NOMO-1 treated with DMSO at 0.1 percent for 48 hours (cell line): ENCODE measurements at regions not wholly inside any gene's neighbourhood (a gene's known extent, or its start where the extent isn't known, plus 50 kb on each side); places are given as distances from the start of the nearest gene placed in this dataset.

Source experiments
- DNase-seq: peaks from one replicate; lab custom pipeline; 2025; ENCODE audit not compliant: unreplicated experiment; lab: John Stamatoyannopoulos, UW

DNA sequence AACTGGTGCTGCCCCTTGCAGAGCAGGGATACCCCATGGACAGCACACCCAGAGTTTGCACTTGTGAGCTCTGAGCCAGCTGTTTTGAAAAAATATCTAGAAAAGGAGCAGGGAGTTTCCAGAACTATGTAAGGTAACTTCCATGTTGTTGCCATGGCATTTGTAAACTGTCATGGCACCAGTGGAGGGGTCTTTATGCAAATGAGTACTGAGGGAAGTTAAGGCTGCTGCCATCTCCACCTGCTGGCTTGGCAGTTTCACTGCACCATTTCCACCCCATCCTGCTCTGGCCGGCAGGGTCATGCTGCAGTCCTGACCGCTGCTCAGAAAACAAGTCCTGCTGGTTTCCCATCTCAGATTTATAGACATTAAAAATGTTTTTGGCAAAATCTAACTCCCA lies 52.3 kb upstream of the SNTG2 start:
- DNase-seq, result no peak

DNA sequence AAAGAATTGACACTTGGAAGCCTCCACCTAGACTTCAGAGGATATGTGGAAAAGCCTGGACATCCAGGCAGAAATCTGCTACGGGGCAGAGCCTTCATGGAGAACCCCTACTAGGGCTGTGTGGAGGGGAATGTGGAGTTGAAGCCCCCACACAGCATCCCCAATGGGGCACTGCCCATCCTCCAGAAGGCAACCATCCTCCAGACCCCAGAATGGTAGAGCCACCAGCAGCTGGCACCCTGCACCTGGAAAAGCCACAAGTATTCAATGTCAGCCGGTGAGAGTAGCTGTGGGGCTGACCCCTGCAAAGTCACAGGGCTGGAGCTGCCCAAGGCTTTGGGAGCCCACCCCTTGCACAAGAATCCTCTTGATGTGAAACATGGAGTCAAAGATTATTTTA lies 53.6 kb upstream of the SNTG2 start:
- no peak for DNase-seq

DNA sequence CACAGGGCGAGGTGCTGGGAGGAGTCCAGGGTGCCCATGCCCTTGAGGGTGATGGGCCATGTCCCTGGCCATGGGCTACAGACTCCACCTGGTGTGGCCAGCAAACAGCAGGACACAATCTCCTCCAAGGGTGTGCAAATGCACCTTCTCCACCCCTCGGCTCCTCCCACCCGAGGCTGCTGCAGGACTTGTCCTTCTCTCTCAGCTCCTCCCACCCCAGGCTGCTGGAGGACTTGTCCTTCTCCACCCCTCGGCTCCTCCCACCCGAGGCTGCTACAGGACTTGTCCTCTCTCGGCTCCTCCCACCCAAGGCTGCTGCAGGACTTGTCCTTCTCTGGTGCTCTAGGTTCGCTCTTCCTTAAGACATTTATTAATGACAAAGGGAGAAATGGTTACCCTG lies 57.3 kb upstream of the SNTG2 start:
- DNase-seq, result no peak

DNA sequence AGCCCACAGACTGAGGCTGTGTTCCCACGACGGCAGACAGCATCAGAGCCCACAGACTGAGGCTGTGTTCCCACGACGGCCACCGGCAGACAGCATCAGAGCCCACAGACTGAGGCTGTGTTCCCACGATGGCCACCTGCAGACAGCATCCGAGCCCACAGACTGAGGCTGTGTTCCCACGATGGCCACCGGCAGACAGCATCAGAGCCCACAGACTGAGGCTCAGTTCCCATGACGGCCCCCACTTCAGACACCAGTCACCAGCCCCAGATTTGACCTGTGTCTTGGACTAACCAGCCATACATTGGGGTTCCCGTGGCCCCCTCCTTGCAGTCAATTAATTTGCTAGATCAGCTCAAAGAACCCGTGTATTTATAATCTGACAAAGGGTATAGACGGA lies 57.8 kb upstream of the SNTG2 start:
- DNase-seq, result no peak

DNA sequence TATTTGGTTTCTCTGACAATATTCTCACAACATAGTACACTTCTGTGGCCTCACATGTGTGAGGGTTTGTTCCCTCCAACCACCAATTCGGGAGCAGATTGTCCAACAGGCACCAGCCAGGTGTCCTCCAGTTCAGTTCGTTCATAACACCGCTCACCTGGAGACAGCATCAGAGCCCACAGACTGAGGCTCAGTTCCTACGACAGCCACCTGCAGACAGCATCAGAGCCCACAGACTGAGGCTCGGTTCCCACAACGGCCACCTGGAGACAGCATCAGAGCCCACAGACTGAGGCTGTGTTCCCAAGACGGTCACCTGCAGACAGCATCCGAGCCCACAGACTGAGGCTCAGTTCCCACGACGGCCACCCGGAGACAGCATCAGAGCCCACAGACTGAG lies 58.2 kb upstream of the SNTG2 start:
- no peak for DNase-seq

DNA sequence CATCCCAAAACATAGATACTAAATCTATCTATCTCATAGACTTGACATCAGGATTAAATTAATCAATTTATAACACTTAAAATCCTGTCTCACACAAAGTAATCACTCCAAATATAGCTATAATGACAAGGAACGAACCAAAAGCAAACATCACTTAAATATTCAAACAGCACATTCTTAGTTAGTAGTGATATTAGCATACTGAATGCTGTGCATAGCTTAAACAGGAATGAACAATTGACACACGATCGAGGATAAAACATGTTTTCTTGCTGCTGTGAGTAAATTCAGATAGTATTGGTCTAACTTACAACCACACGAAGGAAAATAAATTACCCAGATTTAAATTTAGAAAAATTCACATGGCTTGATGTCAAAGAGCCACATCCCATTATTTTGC lies 58.9 kb upstream of the SNTG2 start:
- no peak for DNase-seq

DNA sequence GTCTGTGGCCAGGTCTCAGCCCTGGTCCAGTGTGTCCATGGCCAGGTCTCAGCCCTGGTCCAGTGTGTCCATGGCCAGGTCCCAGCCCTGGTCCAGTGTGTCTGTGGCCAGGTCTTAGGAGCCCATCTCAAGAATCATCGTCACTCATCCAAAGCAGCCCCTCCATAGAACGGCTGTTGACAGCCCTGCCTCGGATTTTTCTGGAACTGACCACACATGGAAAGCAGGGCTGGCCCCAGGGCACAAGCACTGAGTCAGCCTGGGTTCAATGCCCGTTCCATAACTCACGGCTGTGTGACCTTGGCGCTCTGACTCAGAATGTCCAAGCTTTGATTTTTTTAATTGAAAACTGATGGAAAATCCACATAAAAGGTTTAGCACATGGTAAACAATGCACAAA lies 59.9 kb upstream of the SNTG2 start:
- no peak for DNase-seq

DNA sequence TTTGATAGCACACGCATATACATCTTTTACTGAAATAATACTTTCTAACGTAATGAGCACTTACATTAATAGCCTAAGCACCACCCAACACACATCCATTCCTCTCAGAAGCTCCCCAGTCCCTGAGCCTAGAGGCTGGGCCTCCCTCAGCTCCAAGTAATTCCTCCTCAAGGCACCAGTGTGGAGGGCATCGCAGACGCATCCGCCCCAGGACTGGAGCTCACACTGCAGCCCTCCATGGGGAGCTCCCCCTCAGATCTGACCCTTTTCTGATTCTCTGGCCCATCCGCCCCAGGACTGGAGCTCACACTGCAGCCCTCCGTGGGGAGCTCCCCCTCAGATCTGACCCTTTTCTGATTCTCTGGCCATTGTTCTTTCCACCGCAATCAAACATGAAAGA lies 60.4 kb upstream of the SNTG2 start:
- no peak for DNase-seq

DNA sequence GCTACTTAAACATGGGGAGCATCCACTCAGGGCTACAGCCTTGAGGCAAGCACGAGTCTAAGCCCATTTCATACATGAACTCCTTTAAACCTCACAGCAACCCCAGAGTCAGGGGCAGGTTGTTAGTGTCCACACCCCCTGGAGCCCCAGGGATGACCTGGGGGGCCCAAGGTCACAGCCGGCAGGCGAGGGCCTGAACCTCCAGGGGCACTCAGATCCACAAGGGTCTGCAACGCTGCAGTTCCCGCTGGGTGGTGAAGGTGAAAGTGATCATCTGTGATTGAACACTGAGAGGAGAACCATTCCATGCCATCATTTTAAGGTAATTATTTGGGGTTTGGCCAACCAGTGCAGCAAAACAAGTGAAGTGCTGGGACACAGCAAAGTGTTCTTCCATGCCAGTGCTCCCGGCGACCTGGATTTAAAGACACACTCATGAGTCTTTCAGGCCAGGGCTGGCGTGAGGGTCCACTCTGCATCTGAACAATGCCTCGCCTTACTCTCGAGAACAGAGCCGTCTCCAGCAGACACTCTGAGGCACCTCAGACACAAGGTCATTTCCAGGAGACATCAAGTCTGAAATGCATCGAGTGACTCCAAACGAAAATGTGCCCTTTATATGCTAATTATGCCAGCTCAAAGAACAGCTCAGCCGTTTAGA lies 61.6 kb upstream of the SNTG2 start:
- no peak for DNase-seq

DNA sequence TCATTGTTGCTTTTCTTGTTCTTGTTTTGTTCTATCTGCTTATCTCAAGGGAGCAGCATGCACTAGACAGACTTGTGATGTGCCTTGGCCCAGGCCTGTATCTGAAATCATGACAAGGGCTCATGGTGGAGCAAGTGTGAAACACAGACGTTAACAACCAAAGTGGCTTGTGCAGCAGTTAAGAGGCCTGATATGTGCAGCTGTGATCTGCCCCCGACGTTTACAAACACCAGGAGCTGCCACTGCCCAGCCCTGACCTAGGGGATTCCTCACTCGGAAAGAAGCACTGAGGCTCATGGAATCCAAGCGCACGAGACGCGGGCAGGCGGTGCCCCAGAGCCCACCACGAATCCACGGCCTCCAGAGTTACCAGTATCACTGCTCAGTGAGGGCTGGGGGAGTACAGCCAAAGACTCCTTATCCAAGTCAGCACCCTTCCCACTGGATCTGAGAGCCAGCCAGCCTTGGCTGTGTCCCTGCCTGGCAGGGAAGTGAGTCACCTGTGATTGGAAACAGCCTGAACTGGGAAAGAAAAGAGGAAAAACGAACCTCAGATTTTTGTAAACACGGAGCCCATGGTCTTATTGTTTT lies 62.3 kb upstream of the SNTG2 start:
- no peak for DNase-seq

DNA sequence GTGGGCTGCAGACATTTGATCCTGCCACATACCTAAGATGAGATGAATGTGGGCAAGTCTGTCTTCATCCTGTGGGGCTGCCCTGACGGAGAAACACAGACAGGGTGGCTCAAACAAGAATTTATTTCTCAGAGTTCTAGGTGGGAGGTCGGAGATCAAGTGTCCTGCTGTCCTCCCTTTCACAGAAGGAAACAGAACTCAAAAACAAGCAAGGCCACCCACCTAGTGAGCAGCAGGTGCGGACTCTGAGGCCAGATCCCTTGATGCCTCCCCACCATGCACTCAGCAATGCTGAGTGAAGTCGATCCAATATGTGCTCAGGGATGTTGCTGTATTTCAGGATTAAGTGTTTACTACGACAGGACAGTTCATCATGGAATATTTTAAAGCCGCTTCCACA lies 63.0 kb upstream of the SNTG2 start:
- DNase-seq, result no peak

DNA sequence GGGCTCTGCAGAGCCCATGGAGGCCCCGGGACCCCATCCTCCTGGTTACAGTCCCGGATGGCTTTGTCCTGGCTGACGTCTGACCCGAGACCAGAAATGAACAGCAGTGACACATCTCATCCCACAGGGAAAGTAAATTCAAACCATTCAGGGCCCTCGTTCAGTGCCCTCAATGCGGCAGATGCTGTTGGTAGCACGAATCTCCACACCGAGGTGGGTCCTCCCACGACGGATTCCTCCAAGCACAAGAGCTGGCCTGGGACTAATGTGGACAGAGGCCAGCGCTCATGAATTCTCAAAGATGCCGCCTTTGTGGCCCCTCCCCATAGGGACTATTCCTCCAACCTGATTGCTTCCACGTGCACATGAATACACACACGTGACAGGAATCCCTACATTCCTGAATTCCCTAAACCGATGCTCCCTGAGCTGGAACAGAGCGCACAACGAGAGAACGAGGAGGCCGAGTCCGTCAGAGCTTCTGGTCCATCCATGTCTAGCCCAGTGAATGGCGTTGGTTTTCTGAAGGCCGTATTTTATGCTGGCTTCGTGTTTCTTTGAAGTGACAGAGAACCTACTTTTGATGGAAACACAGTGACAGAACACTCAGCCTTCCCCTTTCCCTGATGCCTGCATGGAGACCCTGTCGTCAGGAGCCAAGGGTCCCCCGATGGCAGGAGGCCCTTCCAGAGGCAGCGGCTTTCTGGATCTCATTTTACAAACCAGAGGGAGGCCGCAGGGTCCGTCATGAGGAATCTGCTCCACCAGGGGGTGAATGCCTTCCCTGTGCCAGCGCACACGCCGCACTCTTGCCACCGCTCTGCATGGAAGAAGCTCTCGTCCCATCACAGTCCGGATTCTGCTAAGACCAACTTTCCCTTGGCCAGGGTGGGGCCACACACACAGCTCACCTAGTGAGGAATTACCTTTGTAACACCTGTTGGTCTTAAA lies 64.3 kb upstream of the SNTG2 start:
- no peak for DNase-seq

DNA sequence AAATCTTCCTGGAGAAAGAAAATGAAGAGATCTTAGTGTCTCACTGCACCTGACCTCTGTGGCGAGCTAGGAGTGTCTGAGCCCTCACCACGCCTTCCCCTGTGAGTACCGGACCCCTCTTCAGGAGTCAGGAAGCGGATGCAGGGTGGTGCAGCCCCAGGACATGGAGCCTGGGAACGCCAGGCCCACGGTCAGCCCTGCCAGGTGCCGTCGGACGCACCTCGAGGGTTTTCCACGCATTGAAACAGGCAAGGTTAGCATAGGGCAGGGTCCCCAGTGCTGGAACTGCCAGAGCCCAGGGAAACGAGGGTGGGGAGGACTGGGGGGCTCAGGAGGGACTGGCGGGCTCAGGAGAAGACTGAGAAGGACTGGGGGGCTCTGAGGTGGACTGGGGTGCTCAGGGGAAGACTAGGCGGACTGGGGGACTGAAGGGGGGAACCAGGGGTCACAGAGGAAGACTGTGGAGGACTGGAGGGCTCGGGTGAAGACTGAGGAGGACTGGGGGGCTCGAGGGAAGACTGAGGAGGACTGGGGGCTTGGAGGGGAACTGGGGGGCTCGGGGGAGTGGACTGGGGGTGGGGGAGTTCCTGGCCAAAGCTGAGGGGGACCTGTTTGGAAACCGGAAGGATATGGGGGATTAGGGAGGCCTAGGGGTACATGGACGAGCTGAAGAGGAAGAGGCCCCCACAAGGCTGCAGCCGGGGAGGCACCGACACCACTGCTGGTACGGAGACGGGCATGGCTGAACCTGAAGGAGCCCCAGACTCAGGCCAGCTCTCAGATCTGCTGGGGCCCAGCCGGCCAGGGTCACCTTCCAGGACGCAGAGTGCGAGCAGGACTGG lies 65.2 kb upstream of the SNTG2 start:
- no peak for DNase-seq

DNA sequence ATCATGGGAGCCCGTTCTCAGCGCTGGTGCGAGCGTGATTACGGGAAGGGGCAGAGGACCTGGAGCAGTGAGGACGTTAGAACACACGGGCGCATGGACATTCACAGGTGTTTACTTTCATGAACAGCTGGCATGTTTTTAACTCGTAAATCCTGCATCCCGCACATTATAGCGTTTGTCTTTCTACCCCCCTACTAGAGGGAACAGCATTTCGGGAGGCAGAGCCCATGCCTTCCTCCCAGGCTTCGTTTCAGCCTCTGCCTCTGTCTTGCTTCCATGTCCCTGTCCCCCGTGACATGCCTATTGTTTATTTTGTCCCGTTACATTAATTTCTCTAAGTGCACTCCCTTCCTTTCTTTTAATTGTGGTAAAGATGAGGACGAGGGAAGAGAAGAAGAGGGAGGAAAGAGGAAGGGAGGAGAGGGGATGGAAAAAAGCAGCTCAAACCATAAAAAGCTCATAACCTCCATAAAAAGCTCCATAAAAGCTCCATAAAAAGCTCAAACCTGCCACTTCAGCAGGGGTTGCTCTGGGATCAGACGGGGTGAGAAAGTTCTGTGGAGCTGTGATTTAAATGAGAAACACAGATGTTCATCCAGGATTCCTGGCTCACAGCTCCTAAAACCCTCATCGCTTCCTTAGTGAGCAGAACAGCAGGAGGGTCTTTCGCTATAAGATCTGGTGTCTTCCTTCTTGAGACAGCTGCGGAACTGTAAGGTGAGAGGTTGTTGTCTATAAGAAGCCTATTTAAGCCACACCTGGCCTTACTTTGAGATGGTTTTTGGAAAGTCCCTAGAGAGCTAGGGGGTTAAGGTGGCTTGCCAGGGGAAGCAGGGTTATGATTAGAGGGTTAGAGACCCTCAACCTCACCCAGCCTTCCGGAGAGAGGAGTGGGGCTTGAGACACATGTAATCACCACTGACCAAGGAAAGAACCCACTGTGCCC lies 66.6 kb upstream of the SNTG2 start:
- no peak for DNase-seq

DNA sequence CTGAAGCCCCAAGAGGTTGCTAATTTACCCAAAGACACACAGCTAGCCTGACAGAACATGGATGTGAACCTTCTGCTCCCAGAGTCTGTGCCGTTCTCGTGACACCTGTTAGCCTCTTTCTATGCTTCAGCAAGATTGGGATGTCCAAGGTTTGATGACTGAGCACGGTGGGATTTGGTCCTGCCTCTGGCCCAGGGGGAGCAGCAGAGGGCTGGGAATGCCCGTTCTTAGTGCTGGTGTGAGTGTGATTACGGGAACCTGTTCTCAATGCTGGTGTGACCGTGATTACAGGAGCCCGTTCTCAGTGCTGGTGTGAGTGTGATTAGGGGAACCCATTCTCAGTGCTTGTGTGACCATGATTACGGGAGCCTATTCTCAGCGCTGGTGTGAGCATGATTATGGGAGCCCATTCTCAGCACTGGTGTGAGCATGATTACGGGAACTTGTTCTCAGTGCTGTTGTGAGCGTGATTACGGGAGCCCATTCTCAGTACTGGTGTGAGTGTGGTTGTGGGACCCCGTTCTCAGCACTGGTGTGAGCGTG lies 67.3 kb upstream of the SNTG2 start:
- no peak for DNase-seq

DNA sequence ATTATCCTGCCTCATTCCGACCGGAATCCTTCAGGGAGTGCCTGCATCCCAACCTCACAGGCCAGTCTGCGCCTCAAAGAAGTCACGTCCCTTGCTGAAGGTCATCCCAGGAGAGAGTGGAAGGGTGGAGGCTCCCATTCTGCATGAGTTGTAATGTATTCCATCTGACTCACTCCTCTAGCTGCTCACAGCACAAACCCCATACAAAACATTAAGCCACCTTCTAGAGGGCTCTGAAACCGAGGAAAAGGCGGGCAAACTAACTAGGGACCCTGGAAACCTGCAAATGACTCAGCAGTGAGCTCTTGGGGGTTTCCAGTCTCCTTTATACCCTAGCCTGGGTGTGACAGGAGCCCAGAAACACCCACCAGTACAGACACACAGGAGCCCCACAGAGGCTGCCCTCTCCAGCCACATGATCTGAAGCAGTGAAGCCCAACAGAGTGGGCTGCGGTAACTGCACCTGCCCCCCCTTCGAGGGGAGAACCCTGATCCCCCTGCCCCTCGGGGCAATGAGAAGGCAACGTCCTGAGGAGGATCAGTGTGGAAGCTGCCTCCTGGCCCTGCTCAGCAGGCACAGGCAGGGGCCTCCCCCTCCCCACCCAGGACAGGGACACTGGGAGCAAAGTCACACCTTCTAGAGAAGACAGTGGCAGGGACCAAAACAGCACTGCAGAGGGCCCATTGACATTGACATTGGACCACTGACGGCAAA lies 69.3 kb upstream of the SNTG2 start:
- no peak for DNase-seq

DNA sequence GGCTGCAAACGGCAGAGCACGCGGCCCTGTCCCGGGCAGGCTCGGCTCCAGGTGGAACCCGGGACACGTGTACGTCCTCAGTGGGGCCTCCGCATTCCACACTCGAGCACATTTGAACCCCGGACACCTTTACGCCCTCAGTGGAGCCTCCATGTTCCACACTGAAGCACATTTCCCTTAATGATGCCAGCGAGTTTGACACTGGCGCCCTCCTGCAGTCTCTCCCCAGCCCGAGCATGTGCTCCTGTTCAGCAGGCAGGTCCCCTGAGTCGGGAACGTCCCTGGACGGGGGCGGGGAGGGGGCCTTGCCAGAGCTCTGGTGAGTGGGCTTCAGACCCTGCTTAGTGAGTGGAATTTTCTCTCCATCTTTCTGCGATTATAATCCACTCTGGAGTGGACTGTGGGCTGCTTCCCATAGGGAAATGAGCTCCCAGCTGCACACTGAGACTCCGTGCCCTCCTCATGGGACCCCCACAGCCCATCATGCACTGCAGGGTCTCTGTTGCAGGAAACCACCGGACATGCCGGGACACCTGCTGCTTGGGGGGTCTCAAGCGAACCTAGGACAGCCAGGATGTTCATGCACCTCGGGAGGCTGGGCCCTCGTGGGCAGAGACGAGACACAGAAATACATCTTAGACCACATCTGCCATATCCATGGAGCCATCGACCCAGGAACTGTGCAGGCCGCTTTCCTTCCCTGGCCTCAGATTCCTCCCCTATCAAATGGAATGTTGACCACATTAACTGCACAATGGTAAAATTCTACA lies 70.3 kb upstream of the SNTG2 start:
- no peak for DNase-seq

DNA sequence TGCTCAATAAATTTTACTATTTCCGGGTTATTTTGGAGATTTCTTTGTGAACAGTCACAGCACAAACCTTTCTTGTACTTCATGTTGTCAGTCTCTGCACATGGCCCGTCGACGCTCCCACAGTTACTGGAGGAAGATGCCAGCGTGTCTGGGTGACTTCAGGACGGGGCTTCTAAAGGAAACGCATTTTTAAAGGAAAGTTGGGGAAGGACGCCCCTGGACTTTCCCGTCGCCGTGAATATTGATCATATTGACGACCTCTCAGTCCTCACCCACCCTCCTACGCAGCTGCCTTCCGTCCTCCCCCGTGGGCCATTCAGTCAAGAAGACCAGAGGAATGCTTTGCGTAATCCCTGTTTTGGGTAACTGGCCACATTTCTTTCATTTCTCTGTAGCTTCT lies 71.1 kb upstream of the SNTG2 start:
- no peak for DNase-seq
